GM03348 (cell line): ENCODE measurements at regions not wholly inside any gene's neighbourhood (a gene's known extent, or its start where the extent isn't known, plus 50 kb on each side); places are given as distances from the start of the nearest gene placed in this dataset.

Experiments
- DNase-seq: peaks from one replicate; pipeline ENCODE4 v3.0.0; 2012; ENCODE audit warnings: low spot score

- DNase-seq, result no peak
Measured at GRCh38 chr22:49586873-49587272, 240.8 kb downstream of the BRD1 start.

- no peak for DNase-seq
Measured at GRCh38 chr22:49586244-49586748, 241.4 kb downstream of the BRD1 start.

DNA sequence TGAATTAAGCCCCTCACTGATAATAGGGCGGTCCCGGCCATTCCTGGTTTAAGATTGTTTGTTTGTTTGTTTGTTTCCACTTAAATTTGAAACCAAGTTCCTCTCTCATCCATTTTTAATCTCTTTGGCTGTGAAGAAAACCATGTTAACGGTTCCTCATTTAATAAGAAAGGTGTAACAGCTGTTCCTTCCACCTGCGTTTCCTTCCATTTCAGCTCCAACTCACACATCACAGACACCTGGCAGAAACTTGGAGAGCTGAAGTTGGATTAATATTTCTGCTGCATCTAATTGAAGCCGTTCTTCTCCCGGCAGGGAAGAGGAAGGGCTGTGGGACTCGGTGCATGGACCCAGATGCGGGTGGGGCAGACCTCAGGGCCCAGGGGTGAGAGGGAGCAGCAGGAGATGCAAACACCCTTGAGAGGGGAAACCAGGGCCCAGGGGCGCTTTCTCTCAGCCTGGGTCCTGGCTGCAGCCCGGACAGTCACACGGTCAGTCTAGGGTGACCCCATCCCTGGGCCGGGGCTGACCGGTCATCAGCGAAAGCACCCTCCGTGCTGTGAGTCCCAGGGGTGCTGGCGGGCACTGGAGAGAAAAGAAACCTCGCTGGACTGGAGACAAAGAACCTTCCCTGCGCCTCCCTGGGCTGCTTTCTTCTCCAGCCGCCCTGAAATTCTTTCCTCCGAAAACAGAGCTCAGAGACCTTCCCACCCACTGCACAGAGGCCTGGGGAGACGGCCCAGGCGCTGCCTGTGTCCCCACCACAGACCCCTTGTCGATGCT lies 242.0 kb downstream of the BRD1 start:
- no peak for DNase-seq

GRCh38 chr22:49583886-49584505 lies 243.7 kb downstream of the BRD1 start:
- DNase-seq, result no peak

GRCh38 chr22:49583341-49583740 lies 244.3 kb downstream of the BRD1 start:
- no peak for DNase-seq

DNA sequence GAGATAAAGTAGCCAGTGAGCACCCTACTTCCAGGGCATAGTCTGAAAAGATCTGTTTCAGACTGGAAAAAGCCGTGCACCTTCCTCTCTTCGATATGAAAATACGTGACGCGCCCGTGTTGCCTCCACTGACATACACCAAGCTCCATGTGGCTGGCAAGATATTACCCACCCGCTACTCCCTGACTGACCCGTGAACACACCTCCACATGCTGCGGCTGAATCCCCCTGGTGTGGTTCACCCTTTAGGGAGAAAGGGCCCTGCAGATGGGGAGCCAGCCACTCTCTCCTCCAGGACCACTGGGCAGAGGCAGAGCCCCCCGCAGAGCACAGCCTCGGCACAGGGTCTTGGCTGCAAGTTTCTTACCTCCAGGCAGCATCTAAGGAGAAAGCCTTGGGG lies 245.0 kb downstream of the BRD1 start:
- no peak for DNase-seq

- no peak for DNase-seq
Measured at GRCh38 chr22:49582181-49582580, 245.5 kb downstream of the BRD1 start.

DNA sequence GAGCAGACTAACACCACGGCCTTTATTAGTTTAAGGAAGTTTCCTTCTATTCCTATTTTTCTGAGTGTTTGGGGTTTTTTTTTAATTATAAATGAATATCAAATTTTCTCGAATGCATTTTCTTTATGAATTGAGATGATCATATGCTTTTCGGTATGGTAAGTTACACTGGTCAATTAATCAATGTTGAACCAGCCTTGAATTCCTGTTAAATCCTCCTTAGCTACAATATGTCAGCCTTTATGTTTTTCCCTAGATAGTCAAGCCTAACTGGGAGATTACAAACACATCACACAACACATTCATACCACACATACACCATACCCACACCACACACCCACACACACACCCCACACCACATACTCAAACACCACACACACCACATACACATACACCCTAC lies 247.6 kb downstream of the BRD1 start:
- DNase-seq, result no peak

- DNase-seq, result no peak
Measured at GRCh38 chr22:49577168-49578060, 250.3 kb downstream of the BRD1 start.

- no peak for DNase-seq
Measured at GRCh38 chr22:49576241-49577141, 251.2 kb downstream of the BRD1 start.

DNA sequence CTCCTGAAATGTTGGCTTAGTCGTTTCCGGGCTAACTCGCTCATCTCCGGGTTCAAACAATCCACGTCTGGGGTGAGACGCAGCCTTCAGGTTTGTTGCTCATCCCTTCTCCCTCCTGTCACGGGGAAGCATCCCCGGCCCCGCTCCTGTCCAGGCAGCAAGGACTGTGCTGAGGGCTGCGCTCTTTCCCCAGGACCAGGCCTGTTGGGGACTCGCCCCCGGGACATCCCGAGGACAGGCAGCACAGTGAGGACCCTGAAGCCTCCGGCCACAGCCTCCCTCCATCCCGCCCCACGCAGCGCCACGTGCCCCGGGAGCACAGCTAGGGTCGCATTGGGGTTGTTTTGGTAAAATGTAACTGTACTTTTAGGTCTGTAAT lies 252.0 kb downstream of the BRD1 start:
- DNase-seq, result no peak

GRCh38 chr22:49574881-49575702 lies 252.6 kb downstream of the BRD1 start:
- DNase-seq, result no peak

DNA sequence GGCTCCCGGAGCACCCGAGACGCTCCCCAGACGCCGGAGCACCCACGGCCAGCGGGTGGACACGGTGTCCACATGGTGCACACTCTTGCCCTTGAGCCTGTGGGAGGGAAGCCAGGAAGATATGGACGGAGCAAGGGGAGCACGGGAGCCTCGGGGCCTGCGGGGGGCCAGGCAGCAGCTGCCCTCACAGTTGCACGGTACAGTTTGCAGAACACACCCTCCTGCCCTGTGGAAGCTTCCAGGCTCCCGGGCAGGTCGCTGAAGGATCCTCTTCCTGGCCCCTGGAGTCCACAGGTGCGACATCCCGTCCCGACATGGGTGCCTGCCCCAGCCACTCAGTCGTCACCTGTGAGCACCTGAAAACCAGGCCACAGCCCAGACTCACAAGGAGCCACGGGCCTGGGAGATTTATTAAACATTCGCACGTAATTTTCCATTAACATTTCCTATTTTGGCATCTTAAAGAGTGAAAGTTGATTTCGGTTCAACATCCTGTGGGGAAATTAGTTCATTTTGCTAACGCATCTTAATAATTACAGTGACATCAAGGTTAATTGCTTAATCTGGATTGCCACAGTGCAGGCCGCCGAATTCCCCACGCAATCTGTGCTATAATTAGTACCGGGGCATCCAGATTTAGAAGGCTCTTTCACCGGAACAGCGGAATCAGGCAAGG lies 253.3 kb downstream of the BRD1 start:
- no peak for DNase-seq

DNA sequence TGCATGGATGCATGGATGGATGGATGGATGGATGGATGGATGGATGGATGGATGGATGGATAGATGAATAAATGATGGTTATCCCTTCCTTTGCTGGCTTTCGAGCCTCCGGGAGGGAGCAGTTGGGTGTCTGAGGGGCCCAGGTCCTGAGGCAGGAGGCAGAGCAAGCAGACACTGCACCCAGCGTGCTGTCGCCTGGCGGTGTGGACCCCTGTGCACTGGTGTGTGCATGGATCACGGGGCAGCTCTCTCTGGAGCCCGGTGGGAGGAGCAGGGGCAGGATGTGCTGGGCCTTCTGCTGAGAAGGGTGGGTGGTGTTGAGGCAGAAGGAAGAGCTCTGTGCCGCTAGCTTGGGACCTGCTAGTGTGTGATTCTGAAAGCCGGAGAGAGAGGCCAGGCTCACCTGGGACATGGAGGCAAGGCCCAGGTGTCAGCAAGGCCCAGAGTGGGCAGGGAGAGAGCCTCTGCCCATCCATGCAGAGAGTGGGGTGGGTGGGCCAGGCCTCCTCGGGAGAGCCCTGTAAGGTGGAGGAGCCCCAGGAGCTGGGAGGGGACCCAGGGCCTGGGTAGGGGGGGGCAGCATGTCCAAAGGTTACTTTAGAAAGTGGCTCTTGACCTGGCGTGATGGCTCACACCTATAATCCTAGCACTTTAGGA lies 254.4 kb downstream of the BRD1 start:
- no peak for DNase-seq

- no peak for DNase-seq
Measured at GRCh38 chr22:49571326-49571725, 256.3 kb downstream of the BRD1 start.

DNA sequence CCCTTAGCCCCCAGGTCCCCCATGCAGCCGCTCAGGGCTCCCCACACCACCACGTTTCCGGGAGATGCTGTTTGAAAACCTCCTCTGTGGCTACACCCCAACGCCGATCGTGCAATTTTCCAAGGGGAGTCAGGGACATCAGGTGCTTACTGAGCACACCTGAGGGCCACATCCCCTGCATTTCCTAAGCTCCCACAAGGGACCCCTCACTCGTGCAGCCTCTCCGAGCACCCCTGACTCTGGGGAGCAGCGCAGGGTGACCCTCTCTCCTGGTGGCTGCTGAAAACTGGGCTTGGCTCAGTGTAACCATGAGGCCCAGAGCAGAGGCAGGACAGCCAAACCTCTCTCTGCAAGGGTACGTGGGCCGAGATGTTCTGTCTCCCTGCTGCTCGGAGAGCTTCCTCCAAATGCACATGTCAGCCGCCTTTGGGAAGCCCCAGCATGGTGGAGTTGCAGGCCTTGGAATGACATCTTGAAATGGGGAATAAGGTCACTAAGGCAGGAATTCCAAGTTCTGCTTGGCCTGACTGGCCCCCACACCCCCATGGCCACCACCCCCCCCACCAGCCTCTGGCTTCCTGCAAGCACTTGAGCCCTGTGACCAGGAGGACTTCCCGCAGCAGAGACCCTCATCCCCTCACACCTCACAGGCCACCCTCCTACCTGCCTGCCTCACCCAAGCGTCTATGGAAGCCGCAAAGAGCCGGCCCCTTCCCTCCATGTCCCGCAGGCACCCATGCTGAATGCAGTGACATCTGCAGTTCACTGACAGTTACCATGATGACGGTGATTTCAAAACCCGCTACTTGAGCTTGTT lies 257.4 kb downstream of the BRD1 start:
- DNase-seq, result no peak

DNA sequence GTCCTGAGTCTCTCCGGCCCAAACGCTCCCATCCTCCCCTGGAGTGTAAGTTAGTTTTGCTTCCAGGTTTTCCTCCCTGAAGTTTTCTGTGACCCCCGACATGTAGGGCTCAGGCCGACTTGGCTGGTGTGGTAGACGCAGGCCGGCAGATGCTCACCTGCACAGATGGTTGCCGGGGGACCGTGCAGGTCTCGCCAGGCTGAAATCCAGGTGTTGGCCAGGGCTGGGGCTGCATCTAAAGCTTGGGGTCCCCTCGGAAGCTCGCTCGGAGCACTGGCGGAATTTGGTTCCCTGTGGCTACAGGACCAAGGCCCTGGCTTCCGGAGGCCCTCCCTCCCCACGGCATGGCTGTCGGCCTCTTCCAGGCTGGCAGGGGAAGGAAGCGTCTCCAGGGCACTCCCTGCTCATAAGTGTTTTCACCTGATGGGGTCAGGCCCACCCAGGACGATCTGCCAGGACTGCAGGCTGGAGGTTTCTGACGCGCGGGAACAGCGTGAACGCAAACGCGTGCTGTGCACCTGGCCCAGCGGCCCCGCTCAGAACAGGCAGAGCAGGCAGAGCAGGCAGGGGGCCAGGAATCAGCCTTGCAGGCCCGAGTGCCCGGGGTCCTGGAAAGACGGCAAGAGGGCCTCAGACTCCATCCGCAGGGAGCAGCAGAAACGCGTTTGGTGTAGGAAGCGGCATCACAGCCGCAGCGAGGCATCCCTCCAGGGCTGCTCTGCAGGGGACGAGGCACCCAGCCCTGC lies 258.2 kb downstream of the BRD1 start:
- no peak for DNase-seq

- no peak for DNase-seq
Measured at GRCh38 chr22:49568751-49569285, 258.9 kb downstream of the BRD1 start.
